Activated CD8-positive, alpha-beta memory T cell treated with anti-CD3 and anti-CD28 coated beads for 36 hours (primary cell): ENCODE measurements at regions not wholly inside any gene's neighbourhood (a gene's known extent, or its start where the extent isn't known, plus 50 kb on each side); places are given as distances from the start of the nearest gene placed in this dataset.

ENCODE experiments used
- CTCF ChIA-PET: fragments of 350-600 bp; sonication (Branson Sonifier 250); formaldehyde crosslinking; loops from one replicate; lab custom pipeline; 2021; ENCODE audit warnings: antibody characterized with exemption; lab: Charles Lee
- POLR2A ChIA-PET: fragments of 350-600 bp; sonication (Branson Sonifier 250); formaldehyde crosslinking; loops from one replicate; lab custom pipeline; 2021; ENCODE audit warnings: antibody characterized with exemption; lab: Charles Lee

DNA sequence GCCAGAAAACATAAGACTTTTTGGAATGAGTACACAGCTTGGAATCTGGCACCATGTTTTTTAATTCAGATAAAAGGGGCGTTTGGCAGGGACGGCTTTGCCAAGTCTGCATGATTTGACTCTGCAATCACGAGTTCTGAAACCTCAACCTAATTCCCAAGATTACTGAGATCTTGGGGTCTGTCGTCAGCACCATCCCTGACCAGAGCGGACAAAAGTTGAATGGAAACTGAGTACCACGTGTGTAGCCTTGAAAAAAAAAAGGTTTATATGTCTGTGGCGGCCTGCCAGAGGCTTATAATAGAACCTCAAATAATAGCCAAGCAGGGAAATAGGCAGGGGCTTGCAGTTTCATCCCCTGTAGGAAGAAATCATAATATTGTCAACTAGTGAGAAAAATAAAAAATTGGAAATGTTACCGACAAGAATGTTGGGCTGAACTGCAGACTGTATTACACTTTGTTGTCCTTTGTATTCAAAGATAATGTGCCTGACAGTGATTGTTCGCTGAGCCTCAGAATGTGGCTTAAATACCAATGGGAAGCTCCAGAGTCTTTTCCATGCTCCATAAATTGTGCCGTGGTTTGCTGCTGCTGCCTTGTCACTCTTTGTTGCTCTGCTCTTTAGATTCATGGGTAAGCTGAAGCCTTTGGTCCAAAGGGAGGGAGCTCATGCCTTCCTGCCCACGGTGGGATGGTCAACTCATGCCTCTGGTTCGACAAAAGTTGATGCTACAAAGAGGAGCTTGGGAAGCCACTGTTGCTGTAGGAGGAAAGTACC is 118.8 kb upstream of the ARID1B start:
- CTCF ChIA-PET, result no interaction called here
- POLR2A ChIA-PET, result no interaction called here

DNA sequence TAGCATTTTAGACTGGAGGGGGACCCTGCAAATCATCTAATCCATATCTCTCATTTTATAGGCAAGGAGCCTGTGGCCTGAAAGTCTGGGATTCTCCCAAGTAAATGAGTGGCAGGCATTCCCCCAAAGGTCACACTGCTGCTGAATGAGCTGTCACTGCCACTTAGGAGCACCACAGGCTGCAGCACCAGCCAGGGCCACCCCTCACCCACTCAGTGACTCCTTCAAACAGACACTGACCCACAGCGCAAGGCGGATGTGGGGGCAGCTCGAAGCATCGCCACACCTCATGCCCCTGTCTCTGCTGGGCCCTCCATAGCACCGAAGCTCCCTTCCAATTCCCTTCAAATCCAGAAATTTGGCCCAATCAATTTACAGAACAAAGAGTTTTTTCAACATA is 119.9 kb upstream of the ARID1B start:
- CTCF ChIA-PET, result no interaction called here
- POLR2A ChIA-PET, result no interaction called here

DNA sequence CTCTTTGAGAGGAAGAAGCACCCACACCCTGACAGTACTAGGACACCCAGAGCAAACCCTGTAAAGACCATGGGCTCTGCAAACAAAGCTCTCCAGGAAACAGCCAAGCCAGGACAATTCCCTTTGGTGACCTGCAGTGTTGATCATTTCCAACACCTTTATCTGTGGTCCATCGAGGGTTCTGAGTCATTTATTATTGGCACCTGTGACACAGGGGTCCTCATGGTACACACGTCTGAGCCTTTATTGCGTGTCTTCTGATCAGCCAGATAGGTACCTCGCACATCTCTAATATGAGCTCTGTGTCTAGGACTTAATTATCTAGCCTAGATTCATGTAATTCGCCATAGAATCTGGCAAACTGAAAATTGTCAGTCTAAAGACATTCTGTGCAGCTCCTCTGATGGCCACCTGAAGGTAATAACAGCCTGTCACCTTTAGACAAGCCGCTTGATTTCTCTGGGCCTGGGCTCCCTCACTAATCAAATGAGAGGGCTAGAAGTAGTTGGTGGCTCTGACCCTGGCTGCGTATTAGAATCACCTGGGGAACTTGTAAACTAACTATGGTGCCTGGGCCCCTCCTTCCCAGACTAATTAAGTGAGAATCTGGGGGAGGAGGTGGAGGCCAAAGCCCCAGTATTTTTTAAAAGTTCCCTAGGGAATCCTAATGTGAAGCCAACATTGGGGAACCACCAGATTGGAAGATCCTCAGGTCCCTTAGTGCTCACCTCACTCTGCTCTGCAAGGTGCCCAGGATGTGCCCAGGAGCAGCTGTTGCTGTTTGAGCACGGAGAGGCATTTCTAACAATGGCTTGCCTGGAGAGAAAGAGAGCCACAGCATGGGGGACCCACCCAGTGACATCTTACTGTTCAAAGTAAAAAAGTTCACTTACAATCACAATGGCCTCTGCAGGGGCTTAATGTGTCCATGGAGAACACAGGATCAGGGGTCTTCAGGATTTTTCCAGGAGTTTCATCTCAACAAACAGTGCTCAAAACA is 122.0 kb upstream of the ARID1B start:
- POLR2A ChIA-PET, result no interaction called here
- CTCF ChIA-PET, result no interaction called here

DNA sequence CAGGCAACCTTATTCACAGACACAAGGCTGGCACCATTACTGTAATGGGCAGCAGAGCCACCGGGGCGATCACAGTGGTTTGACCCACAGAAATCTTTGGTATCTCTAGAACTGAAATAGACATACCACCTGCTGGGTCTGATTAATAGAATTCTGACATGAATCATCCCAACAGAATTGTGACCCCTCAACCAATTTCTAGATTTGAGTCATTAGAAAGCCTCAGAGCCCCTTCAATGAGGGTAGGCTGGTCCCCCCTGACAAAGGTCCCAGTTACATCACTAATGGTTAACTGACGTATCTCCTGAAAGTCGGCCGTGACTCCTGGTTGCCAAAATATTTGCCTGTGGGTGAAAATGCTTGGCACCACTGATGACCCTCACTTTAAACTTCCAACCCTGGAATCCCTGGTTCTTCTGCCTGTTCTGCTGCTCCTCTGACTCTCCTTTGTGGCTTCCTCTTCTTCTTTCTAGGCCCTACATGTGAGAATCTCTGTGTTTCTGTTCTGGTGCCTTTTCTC is 124.9 kb upstream of the ARID1B start:
- ChIA-PET CTCF (no interaction called here), POLR2A (no interaction called here)

DNA sequence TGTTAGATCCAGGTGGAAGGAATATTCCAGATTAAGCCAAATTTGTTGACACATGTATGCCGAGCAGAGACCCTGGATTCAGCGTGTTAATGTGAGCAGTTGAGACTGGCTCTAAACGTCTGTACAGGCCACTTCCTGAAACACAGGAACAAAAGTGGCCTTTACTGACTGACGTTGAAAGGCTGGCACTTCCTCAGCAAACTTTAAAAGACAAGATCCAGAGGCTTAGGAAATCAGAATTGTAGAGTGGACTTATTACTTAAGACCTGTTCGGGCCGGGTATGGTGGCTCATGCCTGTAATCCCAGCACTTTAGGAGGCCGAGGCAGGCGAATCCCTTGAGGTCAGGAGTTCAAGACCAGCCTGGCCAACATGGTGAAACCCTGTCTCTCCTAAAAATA is 125.7 kb upstream of the ARID1B start:
- CTCF ChIA-PET, result no interaction called here

DNA sequence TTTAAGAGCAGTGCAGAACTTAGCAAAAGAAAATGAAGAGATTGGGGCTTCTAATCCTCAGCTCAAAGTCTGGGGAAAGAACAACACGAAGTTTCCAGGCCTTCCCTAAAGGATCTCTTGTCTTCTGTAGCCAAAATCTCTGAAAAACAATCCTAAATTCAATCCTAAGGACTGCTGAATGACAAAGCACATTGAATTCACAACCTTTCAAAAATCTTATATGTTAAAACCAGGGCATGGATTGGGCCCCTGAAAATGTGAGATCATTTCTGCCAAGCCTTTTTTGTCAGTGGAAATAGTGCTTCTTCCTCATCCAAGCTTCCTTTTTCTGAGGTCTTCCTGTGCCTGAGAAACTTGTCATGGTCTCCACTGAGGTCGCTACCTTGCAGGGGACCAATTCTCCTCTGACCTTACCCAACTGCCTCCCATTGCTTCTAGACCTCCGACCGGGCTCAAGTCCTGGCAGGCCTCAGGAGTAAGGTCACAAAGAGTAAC is 126.2 kb upstream of the ARID1B start:
- CTCF ChIA-PET, result no interaction called here
- POLR2A ChIA-PET, result no interaction called here

More for the DNA sequence above, 125.7 kb upstream of the ARID1B start:
- POLR2A ChIA-PET, result no interaction called here

DNA sequence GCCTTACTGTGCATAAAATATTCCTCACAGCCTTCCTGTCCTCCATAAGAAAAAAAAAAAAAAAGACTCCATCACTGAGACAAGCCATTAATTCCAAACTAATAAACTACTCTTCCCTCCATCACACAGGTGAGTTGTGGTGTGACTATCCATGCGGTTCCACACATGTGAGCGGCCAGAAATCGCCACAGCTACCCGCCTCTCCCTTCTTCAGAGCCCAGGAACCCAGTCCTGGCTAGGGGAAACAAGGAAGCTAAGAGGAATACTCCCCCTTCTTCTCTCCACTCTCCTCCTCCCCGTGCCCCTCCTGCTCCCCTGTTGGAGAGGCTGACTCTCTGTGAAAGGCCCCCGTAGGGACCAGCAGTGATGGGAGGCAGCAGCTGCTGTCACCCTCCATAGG is 128.6 kb upstream of the ARID1B start:
- CTCF ChIA-PET, result no interaction called here

DNA sequence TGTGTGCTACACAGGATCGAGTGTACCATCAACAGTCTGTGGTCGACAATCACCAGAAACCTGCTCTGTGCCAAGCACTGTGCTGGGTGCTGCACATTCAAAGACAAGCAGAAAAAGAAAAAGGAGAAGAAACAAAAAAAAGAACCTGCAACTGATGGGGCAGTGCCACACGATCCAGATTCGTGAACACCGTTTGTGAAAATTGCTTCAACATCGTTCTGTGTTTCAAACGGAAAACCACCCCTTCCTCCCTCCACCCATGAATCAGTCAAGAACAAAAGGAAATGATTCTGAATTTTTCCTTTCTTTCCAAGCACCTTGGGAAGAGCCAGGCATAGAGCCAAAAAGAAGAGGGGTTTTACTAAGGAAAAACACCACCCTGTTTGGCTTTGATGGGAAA is 129.2 kb upstream of the ARID1B start:
- CTCF ChIA-PET, result no interaction called here
- POLR2A ChIA-PET, result no interaction called here

More for the DNA sequence above, 128.6 kb upstream of the ARID1B start:
- POLR2A ChIA-PET, result no interaction called here

DNA sequence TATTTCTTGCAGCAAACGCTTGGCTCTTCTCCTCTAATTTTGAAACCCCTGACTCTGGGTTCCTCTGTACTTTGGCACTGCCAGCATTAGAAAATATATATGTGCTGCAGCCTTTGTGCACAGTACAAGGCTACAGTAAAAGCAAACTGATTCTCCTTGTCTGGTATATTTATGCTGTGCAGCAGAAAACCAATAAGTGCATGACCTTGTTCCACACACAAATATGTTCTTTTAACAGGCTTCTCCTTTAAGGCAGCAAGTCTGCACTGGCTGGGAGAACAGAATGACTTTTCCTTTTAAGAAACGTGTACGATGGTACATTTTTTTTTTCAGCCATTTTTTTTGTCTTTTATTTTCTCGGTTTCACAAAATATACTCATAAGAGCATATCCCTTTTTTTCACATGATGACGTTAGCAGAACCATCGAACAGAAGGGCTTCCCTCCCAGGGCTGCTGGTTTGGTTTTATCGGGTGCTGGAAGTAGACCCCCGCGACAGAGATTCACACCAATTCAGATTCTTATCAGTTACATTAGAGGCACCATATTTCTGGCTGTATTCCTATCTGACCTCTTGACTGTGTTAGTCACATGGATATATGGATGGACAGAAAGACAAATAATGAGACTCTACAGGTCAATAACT is 129.9 kb upstream of the ARID1B start:
- ChIA-PET POLR2A (no interaction called here), CTCF (no interaction called here)

DNA sequence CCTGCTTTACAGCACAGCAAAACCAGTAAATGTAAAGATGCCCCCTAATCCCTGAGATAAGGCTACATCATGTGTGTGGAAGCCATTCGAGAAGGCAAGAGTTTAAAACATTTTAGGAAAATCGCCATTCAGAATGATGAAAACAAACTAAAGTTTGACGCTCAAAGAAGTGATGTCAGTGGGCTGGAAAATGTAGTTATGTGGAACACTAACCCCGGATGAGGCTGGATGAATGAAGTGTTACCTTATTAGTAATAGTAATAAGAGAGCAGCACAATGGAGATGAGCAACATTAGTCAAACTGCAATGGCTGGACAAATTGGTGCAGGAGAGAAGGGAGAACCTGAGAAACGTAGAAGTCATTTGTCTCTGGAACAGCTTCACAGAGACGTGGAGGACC is 130.7 kb upstream of the ARID1B start:
- POLR2A ChIA-PET, result no interaction called here
- CTCF ChIA-PET, result no interaction called here

DNA sequence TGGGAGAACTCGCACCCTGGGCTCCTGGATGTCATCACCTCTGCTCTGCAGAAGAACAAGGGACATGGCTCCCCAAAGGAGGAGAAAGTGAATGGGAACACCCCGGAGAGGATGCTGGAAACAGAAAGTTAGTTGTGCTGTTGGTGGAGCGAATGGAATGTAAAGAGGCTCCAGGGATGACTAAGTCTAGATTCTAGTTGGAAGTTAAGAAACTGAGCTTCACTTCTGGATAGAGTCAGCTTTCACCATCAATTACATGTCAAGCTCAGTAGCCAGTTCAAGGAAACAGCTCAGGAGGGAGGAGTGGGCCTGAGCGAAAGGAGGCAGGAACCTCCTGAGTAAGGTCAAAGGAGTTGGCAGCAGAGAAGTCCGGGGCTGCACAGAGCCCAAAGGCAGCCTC is 132.1 kb upstream of the ARID1B start:
- POLR2A ChIA-PET, result no interaction called here
- CTCF ChIA-PET, result no interaction called here

DNA sequence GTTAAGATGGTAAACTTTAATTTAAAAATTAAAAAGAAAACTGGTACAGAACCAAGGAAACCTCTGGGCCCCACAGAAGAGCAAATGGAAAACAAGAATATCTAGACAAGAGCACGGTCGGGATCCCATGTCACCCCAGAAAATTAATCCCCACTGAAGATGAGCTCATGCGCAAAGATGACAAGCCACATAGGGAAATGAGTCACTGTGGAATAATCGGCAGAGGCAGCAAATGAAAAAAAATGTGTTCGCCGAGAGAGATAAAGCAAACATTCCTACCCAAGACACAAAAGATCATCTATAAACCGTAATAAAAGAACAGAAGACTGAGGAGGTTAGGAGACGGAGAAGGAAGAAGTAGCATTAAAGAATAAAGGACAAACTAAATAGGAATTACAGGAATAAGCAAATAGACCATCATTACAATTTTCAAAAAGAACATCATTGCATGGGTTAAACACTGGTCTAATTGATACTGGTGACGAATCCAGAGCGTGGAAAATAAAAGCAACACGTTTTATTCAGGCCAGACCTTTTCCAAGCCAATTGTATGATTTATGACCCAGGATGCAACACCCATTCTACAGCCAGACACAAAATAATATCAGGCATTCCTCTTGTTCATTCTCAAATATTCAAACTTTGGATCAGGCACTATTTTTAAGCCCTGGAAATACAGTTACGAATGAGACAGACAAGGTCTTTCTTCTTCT is 138.0 kb upstream of the ARID1B start:
- CTCF ChIA-PET, result no interaction called here

DNA sequence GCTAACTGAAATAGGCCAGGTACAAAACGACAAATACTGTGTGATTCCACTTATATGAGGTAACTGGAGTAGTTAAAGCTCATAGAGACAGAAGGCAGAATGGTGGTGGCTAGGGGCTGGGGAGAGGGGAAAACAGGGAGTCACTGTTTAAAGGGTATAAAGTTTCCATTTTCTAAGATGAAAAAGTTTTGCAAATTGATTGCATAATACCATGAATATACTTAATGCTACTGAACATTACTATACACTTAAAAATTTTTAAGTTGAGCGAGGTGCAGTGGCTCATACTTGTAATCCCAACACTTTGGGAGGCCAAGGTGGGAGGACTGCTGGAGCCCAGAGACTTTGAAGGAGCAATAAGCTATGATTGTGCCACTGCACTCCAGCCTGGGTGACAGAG is 138.6 kb upstream of the ARID1B start:
- ChIA-PET POLR2A (no interaction called here), CTCF (no interaction called here)

More for the DNA sequence above, 138.0 kb upstream of the ARID1B start:
- POLR2A ChIA-PET, result no interaction called here

DNA sequence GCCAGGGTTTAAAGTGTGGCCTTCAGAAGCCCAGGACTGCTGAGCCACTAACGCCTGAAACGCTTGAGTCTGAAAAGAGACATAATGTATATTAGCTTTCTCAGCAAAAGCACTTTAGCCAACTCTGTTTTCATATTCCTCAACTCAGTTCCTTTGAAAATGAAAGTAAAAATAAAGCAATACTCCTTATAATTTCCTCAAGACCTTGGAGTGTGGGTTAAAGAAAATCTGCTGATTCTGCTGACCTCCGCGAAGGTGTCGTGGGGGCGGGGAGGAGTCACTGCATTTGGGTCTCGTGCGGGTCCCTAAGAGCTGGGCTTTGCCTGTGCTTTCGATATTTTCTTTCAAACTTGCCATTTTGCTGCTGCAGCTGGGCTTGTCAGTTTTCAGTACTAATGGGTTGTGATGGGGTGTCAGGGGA is 142.2 kb upstream of the ARID1B start:
- ChIA-PET POLR2A (no interaction called here), CTCF (interaction anchor here (0.5 to 1.1 kb wide), 2 partner anchors 71 to 1744 kb away, joined by 3 to 5 read pairs; no protein-coding TSS in a partner anchor)

DNA sequence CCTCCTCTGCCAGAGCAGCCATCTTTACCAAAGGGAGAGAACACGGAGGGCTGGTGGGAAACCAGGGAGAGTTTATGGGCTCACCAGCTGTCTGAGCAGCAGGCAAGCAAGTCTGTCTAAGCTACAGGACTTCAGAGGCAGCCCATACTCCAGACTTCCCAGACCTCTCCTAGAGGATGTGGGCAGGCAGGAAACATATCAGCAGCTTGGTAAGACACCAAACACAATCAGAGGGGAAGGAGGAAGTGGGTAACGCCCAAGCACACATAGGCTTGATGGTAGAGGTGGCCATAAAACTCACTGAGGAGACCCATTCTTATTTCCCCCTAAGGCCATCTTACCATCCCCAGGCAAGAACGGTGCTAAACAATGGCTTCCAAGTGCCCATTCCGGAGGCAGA is 143.1 kb upstream of the ARID1B start:
- POLR2A ChIA-PET, result no interaction called here
- CTCF ChIA-PET, result interaction anchor here (1.1 kb wide), 1 partner anchor 70 kb away, joined by 5 read pairs; no protein-coding TSS in a partner anchor

DNA sequence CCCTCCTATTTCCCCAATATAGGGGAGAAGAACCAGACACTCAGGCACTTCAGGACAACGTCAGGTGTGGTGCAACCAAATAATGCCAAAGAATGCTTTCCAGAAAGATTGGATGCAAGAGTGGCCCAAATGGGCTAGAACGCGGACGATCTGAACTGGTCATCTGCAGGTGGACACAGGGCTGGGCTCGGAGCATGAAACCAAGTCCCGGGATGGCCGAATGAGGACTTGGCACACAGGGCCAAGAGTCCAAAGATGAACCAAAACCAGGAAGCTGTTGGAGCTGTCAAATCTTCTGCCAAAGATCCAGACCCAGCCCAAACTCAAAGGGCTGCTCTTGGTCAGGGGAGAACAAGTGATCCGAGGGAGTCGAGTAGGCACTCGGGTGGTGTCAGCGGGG is 143.9 kb upstream of the ARID1B start:
- ChIA-PET POLR2A (no interaction called here), CTCF (no interaction called here)

DNA sequence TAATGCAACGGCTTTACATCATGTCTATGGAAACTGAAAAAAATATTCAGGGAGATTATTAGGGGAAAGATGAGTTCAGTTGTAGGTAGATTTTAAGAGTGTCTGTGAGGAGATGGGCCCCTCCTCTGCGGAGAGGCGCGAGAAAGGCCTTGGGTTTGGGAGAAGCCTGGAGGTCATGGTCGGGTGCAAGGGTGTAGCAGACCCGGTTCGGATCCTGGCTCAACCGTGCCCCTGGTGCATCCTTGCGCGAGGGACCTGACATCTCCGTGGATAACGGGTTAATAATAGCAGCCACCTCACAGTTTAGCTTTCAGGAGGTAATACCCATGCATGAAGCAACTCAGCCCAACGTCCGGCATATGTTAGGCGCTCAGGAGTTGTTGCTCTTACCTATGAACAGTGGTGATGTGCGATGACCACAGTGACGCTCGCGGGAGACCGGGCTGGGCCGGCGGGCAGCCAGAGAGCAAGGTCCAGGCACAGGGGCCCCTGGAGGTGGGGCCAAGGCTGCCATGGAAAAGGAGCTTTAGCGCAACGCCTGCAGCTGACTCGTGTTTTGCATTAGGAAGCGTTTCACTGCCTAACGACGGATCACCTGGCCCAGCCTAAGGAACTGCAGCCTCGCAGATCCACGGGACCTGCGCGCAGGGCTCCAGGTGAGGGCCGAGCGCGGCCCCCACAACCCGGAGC is 146.4 kb upstream of the ARID1B start:
- ChIA-PET CTCF (no interaction called here), POLR2A (no interaction called here)

DNA sequence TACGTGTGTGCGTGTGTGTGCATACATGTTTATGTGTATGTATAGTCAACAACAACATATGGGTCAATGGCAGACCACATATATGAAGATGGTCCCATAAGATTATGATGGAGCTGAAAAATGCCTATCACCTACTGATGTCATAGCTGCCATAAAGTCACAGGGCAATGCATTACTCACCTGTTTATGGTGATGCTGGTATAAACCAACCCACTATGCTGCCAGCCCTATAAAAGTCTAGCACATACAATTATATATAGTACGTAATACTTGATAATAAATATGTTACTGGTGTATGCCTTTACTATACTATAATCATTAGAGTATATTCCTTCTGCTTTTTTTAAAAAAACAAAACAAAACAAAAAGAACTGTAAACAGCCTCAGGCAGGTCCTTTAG is 148.4 kb upstream of the ARID1B start:
- CTCF ChIA-PET, result no interaction called here
- POLR2A ChIA-PET, result no interaction called here
